ENCODE measurements at regions not wholly inside any gene's neighbourhood (a gene's known extent, or its start where the extent isn't known, plus 50 kb on each side); places are given as distances from the start of the nearest gene placed in this dataset.

DNA sequence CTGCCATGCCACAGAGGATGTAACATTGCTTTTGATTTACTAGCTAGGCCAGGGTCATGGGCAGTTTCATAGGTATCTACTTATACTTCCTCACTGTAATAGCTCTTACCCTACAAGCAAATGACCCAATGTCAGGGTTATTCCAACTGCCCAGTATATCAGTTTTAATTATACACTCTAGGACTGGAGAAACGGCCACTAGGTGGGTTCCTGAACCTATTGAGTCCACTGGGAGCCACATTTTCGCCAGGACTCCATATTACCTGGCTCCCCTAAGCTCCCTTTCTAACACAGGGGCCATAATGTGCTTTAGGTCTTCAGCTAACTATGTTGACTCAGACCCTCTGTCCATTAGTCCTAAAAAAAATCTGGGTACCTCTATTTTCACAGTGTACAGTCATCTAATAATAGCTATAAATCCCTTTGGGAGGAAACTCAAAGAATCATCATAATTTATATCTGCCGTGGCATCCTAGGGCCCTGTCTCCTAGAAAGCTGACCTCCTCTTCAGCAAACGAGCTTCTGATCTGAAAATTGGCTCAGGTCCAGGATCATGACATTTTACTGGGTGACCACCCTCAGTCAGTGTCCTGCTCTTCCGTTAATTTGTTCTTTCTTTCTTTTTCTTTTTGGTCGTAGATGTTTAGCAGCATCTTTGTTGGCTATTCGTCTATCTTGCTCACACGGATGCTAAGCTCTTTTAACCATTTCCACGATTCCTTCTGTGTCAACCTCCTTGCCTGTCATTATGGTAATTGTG lies 244.3 kb downstream of the FAM76B start:
- no peak for DNase-seq

DNA sequence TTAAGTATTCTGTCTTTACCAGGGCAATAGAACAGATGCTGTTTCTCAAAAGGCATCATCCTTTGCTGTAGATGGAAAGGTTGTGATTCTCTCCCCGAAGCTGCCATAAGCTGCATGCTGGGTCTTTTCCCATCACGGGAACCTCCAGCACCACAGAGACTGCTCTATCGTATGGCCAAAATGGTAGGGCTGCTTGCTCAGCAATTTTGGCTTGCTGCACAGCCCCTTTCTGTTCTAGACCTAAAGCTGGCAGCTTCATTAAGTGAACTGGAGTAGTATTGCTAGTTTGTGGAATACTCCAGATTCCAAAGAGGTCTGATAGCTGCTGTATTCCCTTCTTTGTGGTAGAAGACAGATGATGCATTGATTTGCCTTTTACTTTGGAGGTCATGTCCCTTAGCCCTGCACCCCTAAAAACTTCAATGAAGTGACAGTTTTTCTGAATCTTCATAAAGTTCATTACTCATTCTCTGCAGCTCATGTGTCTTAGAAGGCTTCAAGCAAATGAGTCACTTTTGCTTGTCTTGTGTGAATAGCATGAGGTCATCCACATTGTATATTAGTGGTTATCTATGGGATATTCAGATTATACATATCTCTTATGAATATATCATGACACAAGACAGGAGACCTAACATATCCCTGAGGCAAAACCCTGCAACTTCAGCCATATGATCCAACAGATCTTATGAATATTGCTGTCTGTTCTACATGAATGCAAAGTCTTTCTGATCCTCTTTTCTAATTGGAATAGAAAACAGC lies 245.3 kb downstream of the FAM76B start:
- DNase-seq: no peak

DNA sequence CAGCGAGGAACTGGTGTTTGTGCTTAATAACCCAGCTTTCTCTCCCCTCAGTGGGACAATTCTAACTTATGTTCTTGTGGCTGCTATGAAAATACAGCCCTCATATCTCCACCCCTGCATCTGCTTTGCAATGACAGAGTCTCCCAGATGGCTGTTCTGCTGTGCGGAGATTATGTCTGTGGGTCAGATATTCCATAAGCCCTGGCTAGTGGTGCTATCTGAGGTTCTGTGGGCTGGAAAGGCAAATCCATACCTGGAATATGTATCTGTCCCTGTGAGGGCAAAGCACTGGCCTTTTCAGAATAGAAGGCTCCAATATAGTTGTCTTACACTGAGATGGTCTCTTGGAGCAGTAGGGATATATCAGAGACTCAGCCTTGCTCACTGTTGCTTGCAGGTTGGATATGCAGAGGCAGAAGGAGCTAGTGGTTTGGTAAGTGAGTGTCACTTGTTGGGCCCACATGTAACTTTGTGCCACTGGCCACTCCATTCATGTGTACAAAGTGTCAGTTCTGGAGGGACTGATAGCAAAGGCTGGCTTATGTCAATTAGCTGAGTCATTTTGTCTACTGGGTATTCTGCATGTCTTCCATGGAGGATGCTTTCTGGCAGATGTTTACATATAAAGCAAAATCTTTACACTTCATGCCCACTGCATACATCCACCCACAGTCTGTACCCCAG lies 246.6 kb downstream of the FAM76B start:
- no peak for DNase-seq

DNA sequence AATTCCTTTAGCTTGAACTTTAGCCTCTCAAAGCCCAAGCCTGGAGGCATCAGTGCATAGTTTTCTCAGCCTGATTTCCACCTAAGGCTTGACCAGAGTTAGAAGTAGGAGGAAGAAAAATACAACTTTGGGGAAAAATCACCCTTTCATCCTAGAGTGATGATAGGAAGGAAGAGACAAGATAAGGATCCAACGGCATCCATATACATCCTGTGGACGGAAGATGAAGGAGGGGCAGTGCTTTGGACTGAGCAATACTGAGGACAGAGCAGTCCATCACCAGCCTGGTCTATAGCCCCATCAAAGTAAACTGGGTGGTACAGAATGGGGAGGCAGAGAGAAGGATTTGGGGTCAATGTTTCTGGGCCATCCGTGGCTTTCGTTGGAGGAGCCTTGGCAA lies 247.9 kb downstream of the FAM76B start:
- no peak for DNase-seq

DNA sequence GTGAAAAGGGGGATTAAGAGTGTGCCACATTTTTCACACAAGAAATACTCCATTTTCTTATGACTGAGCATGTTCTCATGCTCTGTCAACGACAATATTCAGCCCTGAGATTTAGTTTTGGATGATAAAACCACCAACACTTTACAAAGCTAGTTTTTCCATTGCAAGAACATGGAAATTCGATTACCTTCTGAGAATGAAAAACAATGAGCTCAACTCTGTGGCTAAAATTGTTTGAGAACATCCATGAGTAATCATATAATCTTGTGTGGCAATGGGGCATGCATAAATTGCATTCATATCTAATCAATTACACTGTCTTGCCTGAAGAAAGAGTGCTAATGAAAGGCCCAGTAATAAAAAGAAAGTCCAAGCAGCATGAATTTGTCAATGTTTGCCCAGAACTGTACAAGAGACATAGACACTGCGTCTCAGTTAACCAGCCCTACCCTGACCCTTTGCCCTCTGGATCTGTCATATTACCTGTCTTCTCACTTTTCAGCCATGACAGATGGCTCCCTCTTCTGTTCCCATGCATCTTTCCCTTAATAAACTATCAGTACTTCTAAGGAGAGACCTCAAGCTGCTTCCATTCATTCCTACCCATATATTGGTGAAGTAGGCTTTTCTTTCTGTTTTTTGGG lies 253.4 kb downstream of the FAM76B start:
- no peak for DNase-seq

DNA sequence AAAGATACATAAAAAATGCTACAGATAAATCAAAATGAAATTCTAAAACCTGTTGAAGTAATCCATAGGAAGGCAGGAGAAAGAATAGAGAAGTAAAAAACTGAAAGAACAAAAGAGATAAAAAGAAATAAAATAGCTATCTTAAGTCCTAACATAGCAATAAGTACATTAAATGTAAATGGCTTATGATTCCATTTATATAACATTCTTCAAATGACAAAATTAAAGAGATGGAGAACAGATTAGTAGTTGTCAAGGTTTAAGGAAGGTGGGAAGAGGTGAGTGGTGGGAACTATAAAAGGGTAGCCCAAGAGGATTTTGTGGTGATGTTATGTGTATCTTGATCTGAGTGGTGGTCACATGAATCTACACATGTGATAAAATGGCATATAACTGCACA lies 254.8 kb downstream of the FAM76B start:
- DNase-seq: no peak

DNA sequence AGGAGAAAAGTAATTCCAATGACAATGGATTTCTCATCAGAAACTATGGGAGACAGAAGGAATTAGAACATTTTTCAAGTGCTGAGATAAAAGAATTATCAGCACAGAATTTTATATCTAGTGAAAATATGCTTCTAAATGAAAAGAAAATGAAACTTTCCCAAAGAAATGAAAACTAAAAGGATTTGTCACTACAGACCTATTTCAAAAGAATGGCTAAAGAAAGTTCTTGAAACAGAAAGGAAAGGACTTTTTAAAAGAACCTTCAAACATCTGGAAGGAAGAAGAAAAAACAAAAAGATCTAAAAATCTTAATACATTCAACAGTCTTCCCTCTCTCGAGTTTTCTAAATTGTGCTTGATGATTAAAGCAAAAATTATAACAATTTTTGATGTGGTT lies 255.4 kb downstream of the FAM76B start:
- DNase-seq: no peak

DNA sequence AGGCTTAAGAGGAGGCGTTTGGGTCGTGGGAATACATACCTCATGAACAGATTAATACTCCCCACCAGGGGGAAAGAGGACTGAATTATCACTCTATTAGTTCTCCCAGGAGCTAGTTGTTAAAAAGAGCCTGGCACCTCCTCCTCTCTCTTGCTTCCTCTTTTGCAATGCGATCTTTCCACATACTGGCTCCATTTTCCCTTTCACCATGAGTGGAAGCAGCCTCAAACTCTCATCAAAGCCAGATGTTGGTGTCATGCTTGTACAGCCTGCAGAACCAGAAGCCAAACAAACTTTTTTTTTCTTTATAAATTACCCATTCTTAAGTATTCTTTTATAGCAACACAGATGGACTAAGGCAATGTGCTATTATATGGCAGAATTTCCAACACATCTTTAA lies 258.5 kb downstream of the FAM76B start:
- no peak for DNase-seq

DNA sequence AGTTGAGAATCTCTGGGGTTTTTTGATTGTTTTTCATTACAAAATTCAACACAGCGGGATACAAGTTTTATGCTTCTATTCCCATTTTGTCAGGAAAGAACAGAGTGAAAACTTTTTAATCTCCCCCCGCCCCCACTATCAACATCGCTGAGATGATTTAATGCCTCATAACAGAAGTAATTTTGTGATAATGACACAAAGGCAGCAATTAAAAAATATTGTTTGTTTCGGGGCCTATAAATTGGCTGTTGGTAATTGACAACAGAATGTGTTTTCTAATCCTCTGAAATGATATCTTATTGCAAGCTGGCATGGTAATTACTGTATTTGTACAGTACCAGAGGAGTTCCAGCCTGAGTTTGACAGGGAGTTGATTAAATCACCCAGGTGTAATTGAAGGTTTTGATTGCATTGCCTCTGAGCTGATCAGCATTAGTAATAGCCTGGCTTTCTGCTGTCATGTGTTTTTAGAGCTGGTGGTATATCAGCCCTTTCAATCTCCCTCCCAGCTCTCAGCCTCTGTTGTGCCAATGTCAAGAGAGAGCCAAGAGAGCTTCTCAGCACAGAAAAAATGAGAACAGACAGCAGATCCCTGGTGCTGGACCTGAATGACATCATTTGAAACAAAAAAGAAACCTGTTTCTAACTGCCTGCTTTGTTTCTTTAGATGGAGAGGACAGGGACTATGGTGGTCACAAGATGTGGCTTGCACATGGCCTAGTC lies 265.1 kb downstream of the FAM76B start:
- DNase-seq: no peak

DNA sequence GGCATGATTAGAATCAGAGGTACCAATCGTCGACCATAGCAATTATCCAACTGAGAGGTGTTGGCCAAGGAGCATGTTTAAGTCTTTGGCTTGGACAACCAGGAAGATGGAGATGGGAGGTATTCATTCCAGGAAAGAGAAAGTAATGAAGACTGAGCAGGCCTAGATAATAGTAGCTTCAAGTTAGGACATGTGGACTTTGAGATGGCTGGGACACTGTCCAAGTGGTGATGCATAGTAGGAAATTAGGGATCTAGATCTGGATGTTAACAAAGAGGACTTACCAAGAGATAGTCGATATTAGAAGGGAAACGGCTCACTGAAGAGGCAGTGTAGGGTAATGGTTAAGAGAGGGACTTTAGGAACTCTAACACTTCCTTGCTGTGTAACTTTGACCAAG lies 266.7 kb downstream of the FAM76B start:
- DNase-seq: no peak

DNA sequence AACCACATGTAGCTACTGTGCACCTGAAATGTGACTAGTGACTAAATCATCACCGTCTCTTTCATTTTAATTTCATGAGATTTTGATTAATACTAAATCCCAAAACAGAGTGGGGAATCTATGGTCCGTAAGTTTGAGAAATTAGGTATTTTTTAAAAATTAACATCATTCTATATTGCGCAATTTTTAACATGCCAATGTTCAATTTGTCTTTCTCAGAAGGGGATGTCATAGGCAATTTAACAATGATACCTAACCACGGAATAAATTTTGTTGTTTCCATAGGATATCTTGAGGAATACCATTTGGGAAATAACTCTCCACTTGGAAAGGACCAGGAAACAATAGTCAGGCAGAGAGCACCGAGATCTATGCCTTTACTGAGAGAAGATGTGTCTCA lies 267.7 kb downstream of the FAM76B start:
- no peak for DNase-seq

DNA sequence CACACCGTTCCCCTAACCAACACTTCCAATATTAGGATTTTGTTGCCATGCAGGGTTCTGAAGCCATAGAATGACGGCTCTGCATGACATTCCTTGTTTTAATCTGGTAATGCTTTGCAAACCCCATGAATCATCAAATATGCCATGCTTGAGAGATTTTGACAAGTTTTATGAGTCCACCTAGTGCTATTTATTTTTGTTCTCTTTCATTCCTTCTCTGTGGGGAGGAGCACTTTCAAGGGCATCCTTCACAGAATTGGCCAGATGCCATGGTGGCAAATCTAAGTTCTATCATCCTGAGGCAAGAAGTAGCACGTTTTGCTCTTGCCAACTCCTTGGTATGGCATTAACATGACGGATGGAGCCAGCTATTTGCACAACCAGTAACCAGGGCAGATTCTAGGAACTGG lies 268.4 kb downstream of the FAM76B start:
- DNase-seq: no peak

DNA sequence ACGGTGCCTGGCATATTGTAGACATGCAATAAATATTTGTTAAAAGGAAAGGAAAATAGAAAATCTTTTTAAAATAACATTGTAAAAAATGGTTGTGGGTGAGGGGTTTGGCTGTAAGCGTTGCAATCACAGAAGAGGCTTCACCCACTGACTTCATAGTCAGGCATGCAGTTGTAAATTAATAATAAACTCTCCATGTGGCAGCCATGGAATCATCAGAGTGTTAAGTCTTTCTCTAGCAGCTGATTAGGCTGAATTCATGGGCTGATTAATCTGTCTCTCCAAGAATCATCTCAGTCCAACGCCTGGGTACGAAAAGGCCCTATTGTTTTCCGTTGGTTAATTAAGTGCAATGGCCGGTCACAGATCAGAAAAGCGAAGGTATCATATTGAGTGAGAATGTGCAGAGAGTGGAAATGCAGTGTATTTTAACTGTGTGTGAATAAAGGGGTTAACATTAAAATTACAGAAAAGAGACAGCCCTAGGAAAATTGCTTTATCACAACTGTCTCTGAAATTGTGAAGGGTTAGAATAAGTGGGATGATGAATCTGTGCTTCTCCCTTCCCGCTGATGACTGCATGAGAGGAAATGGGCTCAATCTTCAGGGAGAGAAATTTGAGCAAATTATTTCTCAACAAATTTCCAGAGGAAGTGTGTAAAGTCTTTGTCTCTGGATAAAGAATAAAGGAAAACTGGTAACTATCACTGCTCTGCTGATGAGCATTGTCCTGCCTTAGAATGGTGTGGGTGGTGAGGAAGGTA lies 269.0 kb downstream of the FAM76B start:
- DNase-seq: no peak

DNA sequence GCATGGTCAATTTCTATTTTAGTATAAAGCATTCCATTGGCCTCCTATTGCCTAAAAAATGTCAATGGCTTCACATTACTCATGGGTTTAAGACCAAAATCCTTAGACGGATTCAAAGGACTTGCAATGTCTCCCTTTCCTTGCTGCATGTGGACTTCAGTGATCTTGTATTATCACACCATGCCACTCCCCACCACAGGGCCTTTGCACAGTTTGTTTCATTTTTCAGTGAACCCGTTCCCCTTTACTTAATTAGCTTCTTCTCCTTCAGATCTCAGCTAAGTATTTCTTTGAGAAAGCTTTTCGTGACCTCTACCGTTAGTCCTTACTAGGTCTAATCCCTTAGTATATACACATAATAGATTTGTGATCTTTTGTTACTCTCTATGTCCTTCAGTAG lies 269.7 kb downstream of the FAM76B start:
- no peak for DNase-seq

DNA sequence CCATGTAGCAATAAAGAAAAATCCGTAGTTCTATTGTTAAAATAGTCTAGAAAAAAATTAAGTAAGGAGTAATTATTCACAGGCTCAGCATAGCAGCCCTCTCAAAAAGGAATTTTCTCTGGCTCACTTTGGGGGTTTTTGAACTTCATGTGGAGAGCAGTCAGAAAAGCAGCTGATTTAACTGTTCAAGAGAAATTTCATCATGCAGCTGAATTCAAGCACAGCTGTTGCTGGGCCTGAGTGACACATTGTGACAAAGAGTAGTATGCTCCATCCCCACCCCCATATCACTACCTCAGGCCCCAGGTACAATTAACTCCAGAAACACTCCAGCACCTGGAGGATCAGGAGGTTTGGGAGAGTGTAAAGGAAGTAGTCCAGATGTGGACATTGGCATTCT lies 272.1 kb downstream of the FAM76B start:
- DNase-seq: no peak

DNA sequence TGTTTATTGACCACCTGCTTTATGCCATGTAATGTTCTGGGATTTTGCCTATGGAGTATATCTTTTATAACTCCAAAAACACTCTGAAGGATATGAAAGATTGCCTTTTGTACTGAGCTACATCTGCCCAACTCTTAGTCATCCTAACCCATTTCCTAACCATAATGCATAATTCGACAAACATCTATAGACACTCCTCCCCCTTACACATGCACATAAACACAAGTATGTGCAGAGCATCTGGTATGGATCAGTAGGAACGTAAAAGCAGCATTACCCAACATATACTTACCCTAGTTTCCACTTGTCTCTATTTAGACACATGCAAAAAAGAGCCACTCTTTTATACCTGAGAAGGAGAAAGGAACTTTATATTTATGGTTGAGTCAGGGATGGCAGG lies 272.8 kb downstream of the FAM76B start:
- DNase-seq: no peak

DNA sequence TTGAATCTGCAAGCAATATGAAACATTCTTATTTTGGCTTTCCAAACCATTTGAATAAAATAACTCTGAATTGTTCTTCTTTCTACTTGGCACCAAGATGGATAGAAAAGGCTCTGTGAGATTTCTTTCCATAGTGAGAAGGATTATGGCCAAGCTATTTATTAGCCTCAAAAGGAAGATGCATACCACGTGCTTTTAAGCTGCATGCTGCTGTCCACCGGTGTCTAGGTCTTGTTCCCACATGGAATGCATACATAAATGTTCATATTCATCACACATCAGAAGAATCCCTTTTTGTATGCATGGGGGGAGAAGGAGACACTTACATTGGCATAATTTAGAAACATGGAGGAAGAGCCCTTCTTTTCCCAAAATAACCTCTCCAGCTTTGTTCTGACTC lies 273.4 kb downstream of the FAM76B start:
- no peak for DNase-seq

DNA sequence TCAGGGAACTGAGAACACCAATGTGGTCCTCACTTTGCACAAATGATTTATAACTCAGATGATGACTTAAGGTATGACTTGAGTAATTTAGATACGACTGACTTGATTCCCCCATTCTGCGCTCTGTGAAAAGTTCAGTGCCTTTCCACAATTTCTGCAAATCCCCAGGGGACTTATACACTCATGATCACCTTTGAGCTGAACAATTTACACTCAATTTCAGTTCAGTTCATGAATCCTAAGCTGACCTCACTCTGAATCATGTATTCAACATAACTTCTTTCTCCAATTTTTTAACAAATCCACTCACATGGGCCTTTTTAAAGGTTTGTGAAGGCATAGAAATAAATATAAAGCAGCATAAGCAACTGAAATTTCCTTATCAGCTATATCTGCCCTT lies 274.2 kb downstream of the FAM76B start:
- DNase-seq: no peak

DNA sequence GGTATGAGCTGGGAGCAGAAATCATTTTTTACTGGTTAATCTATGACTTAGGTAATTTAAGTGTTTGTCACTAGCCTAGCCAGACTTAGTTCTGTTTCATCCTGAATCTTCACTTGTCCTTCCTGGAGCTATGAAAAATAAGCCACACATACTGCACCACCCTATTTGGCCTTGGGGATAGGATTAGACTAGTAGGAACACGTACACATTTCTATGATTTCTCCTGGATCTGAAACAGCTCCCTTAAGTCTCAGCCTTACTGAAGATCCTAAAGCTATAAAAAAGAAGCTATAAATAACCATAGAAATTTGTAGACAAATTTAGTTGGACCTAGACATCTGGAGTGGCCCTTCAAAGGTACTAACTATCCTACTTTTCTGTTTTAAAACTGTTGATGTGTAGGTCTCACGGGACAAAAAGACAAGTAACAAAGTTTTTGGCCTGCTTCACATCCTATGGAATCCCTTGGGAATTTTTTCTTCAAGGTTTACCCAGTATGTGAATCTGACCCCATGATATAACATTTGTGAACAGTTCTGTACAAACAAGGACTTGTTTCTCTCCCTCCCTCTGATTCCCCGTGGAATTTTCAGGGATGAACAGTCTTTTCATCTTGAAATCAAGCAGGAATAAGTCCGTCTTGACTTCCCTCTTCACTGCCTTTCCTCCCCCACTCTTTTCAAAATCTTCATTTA lies 275.0 kb downstream of the FAM76B start:
- no peak for DNase-seq

DNA sequence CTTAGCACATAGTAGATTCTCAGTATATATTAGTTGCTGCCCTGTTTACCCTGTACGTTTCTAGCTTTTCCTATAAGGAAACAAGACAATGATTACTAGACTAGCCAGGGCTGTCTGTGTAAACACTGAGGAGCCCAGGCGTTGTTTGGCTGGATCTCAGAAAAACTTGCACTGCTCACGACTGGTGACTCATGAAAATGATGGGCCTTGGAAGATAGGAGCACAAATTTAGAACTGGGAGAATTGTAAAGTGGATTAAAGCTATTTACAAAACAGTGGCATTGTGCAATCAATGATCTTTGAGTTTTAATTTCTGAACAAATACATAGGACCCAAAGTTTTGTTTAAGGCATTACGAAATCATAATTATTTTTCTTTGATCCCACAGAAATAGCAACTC lies 276.9 kb downstream of the FAM76B start:
- no peak for DNase-seq

DNA sequence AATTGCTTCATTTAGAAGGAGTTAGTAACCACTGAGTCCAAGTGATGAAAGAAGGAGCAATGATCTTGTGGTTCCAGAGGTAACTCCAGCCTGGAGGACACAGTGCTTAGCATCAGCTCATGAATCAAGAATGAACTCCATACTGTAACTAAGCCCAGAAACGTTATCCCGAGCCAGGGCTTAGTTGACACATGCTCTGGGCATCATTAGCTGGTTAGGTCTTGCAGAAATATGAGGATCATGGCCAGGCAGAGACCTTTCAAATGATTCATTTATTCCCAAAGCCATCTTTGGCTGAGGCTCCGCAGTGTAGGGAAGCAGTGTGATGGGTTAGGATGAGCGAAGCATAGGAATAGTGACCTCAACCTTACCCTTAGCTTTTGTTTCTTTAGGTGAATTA lies 277.4 kb downstream of the FAM76B start:
- no peak for DNase-seq

Data from NCI-H1092 (cell line).